Vagina (tissue), 2 donors: ENCODE measurements at regions not wholly inside any gene's neighbourhood (a gene's known extent, or its start where the extent isn't known, plus 50 kb on each side); places are given as distances from the start of the nearest gene placed in this dataset.

Experiments
- CTCF ChIP-seq, 3 experiments: fragments of 450-650 bp in 2 of 3; fragments of 200-600 bp in 1 of 3; sonication (generic) in 1 of 3; IDR thresholded peaks; one replicate each; pipeline ENCODE4 v1.5.1; 2017 to 2019; ENCODE audit warnings: antibody characterized with exemption in 3 of 3, mild to moderate bottlenecking in 2 of 3, moderate library complexity in 2 of 3
- POLR2A ChIP-seq, 2 donors: fragments of 450-650 bp; IDR thresholded peaks; one replicate each; pipeline ENCODE4 v1.6.1; 2017; ENCODE audit warnings: antibody characterized with exemption in 2 of 2, mild to moderate bottlenecking in 2 of 2, moderate library complexity in 2 of 2
- POLR2AphosphoS5 ChIP-seq, 2 donors: sonication (generic); formaldehyde crosslinking; IDR thresholded peaks; one replicate each; pipeline ENCODE4 v1.9.0; 2017; ENCODE audit warnings: antibody characterized with exemption in 2 of 2, mild to moderate bottlenecking in 2 of 2, low read depth in 1 of 2; ENCODE audit not compliant: insufficient read depth in 1 of 2

DNA sequence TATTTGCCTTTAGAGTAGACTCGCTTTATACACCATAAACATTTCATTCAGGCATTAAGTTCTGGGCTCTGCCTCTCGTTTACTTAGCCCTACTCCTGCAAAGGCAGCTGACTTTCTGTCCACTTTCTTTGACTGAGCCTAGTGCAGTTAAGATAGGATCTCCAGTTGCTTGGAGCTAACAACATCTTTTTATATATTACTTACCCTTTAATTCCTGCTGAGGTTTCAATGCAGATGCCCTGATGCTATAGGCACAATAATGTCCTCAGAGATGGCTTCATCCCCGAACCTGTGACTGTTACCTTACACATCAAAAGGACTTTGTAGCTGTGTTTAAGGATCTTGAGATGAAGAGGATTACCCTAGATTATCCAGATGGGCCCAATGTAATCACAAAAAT lies 505.8 kb upstream of the TNP1 start:
- no peak for TF ChIP-seq CTCF (IDR thresholded peaks at IDR 0.05)
- no peak for TF ChIP-seq POLR2A (IDR thresholded peaks at IDR 0.05)
- no peak for TF ChIP-seq POLR2AphosphoS5 (IDR thresholded peaks at IDR 0.05; ENCODE audit: insufficient read depth in 1 of 2, low read depth in 1 of 2)
